Femur (tissue), 1 donor: ENCODE measurements at regions not wholly inside any gene's neighbourhood (a gene's known extent, or its start where the extent isn't known, plus 50 kb on each side); places are given as distances from the start of the nearest gene placed in this dataset.
"Not testable (repeated sequence)": the region's sequence is repeated elsewhere in the genome, so short reads cannot be mapped to it uniquely, and the experiment has no call there.

Experiments used
- DNase-seq: peaks from one replicate; pipeline ENCODE4 v3.0.0-alpha.2; 2017

GRCh38 chr11:133636711-133637355, 104.5 kb upstream of the OPCML start:
- DNase-seq: no peak

GRCh38 chr11:133635244-133635739, 103.0 kb upstream of the OPCML start:
- DNase-seq: no peak

- not testable (repeated sequence) for DNase-seq
These were observed 96.1 kb upstream of the OPCML start for GRCh38 chr11:133628371-133628770.

DNA sequence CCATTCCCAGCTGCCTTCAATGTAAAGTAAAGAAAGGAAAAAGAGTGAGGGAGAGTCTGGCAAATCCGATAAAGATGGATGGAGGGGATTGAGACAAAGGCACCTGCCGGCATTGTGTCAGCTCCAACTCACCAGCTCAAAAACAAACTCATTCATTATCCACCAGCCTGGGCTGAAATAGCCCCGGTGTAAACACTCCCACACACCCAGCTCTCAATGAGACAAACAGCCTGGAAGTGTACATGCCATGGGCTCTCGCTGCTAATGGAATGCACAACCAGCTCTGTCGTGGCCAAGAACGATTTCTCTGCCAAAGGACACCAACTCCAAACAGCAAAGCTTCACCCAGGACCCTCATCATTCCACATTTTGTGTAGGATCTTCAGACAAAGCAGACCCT, 89.3 kb upstream of the OPCML start:
- no peak for DNase-seq

DNA sequence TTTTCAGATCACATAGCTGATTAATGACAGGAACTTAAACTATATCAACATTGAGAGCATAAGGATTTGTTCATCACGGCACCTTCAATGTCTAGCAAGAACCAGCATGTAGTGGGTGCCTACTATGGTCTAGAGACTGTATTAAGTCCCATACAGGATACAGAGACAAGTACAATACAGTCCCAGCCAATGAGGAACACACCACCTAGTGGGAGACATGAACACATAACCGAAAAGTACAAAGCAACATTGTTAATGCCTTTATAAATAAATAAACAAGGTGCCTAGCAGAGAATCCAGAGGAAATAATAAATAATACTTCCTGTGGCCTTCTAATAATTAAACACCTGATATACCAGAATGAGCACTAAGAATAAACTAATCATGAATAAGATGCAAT, 87.7 kb upstream of the OPCML start:
- DNase-seq: no peak

DNA sequence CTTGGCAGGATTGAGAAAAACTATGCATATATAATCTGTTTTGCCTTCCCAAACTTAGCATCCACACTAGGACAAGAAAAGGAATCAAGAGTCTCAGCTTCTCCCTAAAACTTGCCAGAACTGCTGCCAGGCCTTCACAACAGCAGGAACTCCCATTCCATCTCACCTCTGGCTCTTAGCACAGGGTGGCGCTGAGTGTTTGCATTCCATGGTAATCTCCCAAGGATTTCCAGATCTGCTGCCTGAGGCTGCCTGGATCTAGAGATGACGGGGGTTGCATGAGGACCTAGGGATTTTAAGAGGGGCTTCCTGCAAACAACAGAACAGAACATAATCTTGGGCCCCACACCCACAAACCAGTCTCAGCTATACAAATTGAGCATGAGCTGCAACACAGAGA, 87.1 kb upstream of the OPCML start:
- DNase-seq: no peak

- no peak for DNase-seq
These were observed 86.2 kb upstream of the OPCML start for GRCh38 chr11:133618544-133618943.

DNA sequence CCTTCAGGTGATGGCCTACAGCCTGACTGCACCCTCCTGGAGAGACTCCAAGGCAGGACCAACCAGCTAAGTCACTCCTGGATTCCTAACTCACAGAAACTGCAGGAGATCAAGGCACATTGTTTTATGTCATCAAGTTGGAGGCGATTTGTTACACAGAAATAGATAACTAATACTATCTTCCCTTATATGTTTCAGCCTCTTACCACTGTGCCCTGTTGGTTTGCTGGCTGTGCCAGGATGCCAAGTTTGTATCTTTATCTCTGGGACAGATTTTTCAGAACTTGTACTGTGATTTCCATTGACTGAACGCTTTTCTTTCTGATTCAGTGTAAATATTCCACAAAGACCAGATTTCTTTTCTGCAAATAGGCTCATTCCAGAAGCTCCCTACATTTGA, 76.2 kb upstream of the OPCML start:
- DNase-seq: no peak

GRCh38 chr11:133606124-133606523, 73.8 kb upstream of the OPCML start:
- DNase-seq: no peak

GRCh38 chr11:133605482-133605881, 73.2 kb upstream of the OPCML start:
- DNase-seq: no peak

GRCh38 chr11:133601641-133602040, 69.3 kb upstream of the OPCML start:
- DNase-seq: no peak

DNA sequence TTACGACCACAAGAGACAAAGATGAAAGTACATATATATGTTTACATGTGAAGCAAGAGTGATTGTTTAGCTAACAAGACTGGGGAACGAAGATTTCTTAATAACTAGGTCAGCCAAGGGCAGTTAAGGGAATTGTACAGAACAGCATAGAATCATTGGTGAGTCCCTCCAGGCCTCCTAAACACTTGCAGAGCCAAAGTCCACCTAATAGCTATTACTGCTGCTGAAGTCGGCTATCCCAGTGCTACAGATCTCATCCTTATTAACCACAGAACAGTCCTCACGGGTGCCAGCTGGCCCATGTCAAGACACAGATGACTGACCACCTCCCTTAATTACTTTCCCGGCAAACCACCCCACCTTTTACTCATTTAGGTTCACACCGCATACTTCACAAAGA, 68.5 kb upstream of the OPCML start:
- DNase-seq: no peak

DNA sequence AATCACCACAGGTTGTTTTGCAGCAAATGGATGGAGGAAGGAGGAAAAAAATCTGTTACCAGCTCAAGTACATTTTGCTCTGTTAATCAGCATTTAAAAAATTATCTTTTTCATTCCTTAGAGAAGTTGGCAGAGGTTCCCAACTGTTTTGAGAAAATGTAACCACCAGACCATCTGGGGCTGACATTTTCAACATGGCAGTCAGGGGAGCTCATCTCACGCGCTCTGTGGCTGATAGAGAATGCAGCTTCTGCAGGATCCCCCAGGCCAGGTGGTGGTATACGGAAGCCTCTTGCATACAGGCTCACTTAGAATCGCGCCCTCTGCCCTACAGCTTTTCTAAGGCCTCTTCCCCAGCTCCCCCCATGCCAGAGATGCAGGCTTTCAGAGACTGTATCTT, 68.0 kb upstream of the OPCML start:
- no peak for DNase-seq

DNA sequence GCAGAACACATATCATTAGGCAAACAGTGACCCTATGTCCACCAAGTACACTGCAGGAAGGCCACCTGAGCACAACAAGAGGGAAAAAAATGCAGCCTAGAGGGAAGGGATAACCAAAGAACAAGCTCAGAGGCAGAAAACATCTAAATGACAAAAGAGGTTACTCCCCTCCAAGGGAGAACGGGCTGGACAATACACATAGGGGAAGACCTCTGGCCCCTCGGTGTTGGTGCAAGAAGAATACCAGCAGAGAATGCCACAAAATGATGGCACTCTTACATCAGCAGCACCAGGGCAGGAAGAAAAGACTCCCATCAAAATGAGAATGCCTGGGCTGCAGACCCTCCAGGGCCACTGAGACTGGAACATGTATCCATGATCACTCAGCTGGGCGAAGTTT, 66.6 kb upstream of the OPCML start:
- no peak for DNase-seq

- no peak for DNase-seq
These were observed 64.9 kb upstream of the OPCML start for GRCh38 chr11:133597236-133597635.

GRCh38 chr11:133595998-133596590, 63.8 kb upstream of the OPCML start:
- DNase-seq: no peak

DNA sequence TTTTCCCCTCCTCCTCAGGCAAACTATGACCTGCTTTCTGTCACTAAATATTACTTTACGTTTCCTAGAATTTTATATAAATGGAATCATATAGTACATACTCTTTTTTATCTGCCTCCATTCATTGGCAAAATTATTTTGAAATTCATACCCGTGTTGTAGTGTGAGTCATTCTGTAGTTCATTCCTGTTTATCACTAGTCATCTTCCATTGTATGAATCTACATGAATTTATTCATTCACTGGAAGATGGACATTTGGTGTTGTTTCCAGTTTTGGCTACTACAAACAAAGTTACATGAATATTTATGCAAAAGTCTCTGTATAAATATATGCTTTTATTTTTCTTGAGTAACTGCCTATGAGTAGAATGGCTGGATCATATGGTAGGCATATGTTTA, 60.7 kb upstream of the OPCML start:
- no peak for DNase-seq

GRCh38 chr11:133586903-133587517, 54.7 kb upstream of the OPCML start:
- DNase-seq: no peak

GRCh38 chr11:133582750-133583149, 50.4 kb upstream of the OPCML start:
- DNase-seq: no peak

DNA sequence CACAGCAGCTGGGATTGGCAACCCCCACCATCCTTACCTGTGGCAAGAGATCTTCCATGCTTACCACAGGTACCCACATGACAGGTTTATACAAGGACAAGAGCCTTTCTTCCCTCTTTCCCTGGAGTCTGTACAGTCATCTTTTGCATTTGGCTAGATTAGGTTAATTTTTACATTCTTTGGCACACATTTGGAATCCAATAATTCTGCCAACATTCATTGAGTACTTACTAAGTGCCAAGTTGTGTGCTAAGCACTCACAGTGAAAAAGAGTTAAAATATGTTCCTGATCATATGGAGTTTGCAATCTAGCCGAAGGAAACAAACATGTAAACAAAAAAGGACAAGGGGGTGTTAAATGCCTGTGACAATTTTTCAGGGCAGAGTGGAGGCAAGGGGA, 50.0 kb upstream of the OPCML start:
- no peak for DNase-seq
